HG03135 (cell line): ENCODE measurements at regions not wholly inside any gene's neighbourhood (a gene's known extent, or its start where the extent isn't known, plus 50 kb on each side); places are given as distances from the start of the nearest gene placed in this dataset.

ENCODE experiments used
- ATAC-seq: cut with Tn5 transposase; IDR thresholded peaks from one replicate; pipeline ENCODE4 v1.9.1; 2021; ENCODE audit warnings: mild to moderate bottlenecking, moderate library complexity; ENCODE audit not compliant: unreplicated experiment

GRCh38 chr13:74045583-74045982 lies 88.6 kb downstream of the KLF12 start:
- ATAC-seq = no peak

- ATAC-seq = no peak
Measured at GRCh38 chr13:74043237-74043636, 91.0 kb downstream of the KLF12 start.

DNA sequence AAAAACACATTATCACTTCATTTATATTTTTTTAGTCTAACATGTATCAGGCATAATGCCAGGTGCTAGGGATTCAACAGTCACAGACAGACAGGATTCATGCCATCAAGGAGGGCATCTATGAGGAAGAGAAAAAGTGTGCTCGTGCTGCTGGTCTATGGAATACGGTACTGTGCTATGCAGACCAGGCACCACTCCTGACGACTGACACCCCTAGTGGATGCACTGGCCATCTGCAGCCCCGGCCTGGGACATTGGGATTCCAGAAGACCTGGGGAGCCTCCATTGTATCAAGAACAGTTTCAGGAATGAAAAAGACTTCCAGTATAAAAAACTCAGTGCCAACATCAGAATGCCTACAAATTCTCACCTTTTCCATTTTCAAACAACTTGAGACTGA lies 94.0 kb downstream of the KLF12 start:
- no peak for ATAC-seq

DNA sequence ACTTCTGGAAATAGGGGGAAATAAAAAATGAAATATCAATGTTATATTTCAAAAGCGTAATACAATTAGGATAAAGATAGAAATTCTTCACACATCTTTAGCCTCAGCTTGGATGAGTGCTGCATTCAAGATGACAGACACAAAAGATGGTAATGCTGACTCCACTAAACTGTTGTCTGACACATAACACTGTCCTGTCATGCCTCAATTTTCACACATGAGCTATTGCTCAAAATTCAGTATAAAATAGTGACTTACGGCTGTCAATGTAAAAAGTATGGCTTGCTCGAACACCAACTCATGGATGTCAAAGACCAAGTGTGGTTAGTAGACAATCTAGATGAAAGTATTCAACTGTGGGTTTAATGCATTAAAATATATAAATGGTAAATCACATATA lies 94.5 kb downstream of the KLF12 start:
- ATAC-seq = no peak

- no peak for ATAC-seq
Measured at GRCh38 chr13:74039154-74039553, 95.0 kb downstream of the KLF12 start.

DNA sequence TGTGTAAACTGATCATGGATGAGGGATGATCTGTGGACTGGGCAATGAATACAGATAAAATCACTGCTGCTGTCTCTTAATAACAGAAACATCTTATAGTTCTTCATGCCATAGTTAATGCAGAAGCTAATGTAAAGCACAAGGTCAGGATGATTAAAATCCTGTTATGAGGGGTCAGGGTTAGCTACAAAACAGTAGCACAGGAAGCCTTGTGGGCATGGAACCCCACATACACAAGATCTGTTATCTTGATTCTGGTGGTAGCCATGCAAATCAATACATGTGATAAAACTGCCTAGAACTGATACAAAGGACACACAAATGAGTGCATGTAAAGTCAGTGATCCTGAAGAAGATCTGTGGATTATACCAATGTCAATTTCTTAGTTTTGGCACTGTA lies 96.4 kb downstream of the KLF12 start:
- no peak for ATAC-seq

GRCh38 chr13:74036373-74036772 lies 97.8 kb downstream of the KLF12 start:
- ATAC-seq = no peak

GRCh38 chr13:74035896-74036295 lies 98.3 kb downstream of the KLF12 start:
- no peak for ATAC-seq

- no peak for ATAC-seq
Measured at GRCh38 chr13:74032325-74032724, 101.9 kb downstream of the KLF12 start.

DNA sequence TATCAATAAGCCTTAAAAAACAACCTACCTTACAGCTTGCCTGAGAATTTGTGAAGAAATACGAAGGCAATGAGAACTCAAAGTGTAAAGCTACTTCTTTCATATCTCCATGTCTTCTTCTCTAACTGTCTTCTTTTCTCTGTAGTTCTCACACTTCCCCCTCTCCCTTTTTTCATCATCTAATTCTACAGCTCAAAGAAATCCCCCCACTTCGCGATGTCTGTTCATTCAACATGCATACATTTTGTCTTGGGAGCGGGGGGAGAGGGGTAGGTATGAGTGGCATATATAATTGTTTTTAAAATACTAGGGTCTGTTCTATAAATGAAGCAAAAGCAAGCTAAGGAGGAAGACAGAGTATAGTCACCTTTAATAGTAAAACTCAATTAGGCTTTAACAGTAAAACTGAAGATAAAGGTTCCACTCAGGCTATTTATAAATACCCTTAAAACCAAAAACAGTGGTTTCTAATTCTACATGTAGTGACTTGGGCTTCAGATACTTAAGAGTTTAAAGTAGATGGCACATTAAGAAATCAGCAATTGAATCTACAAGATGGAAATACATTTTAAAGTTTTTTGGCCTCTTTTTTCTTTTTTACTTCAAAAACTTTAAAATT lies 106.9 kb downstream of the KLF12 start:
- peak; percentile 41 for ATAC-seq

DNA sequence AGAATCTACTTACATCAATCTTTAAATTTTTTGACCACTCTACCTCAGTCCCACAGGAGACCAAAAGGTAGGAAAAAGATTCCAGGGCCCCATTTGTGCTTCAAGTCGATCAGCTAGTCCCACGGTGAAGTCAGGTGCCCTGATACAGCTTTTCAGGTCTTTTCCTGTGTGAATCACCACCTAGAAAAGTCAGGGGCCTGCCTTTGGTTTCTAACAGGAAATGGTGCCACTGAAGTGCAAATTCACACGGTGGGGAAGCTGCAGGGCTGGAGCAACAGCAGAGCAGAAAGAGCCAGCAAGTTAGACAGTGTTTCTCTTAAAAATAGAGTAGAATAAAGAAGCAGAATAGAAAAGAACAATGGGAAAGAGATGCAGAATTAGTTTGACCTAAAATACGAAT lies 107.5 kb downstream of the KLF12 start:
- ATAC-seq = peak; percentile 86

DNA sequence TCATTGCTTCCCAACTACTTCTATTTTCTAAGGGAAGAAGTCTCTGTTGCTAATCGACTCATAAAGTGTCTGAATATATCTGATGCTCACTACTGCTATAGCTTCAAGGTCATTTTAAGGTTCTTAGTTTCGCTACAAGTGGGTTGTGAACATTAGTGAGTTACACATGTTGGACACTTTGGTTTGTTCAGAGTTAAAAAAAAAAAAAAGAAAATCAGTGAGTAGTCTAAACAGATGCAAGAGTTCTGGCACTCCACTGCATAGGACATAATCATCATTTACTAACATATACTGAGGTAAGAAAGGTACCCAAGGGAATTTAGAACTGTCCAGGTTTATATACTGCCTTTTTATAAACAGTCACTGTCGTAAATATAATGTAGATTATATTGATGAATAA lies 108.8 kb downstream of the KLF12 start:
- no peak for ATAC-seq

GRCh38 chr13:74024856-74025255 lies 109.3 kb downstream of the KLF12 start:
- no peak for ATAC-seq

- ATAC-seq = no peak
Measured at GRCh38 chr13:74024314-74024713, 109.9 kb downstream of the KLF12 start.

- no peak for ATAC-seq
Measured at GRCh38 chr13:74023484-74023883, 110.7 kb downstream of the KLF12 start.

DNA sequence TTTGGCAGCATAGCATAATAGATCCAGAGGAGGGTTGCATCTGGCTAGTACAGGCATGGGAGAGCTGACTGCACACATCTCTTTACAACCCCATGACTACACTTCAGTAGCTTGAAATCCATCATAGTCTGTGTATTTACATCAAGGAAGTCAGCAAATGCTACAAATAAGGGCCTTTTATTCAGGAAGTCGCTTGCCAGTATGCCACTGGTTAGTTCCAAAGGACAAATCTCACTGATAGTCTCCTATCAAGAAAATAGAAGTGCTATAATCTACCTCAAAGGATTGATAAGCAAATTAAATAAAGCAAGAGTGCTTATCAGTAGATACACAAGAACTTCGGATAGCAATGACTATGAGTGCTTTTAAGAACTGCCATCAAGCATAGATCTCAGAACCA lies 112.7 kb downstream of the KLF12 start:
- ATAC-seq = no peak

DNA sequence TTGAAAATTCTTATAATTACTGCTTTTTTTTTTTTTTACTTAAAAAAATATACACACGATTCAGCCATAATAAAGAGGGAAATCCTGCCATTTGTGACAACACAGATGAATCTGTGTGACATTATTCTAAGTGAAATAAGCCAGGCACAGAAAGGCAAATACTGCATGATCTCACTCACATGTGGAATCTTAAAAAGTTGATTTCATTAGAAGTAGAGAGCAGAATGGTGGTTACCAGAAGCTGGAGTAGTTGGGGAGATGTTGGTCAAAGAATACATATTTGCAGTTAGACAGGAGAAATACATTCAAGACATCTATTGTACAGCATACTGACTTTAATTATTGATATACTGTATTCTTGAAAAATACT lies 116.2 kb downstream of the KLF12 start:
- no peak for ATAC-seq

DNA sequence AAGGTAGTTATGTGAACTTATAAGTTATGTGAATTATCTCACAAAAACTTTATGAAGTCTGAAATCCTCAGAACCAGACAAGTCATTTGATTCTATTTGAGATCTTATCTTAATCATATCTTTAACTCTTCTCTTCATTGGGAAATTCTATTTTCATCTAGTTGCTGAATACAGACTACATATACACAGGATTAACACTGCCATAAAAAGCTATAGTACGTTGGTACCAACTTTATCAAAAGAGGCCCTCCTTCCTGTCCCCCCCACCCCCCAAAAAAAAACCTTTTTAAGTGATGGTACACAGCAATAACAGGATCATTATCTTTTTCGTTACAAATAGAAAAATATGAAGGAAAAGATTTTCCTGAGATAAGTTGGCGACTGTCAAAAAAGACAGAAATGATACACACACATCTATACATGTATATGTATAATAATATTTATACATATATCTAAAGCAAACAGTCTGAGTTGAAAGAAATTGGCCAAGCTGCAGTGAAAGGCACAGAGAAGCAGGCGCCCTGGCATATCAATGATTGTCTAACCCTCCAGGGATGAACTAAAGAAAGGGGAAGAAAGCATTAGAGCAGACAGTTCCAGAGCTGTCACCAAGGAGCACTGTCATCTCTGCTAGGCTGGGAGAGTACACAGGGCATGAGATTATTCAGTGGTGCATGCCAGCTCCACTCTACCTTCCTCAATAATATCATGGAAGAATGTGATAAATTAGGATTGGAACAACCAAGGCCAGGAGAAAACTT lies 116.7 kb downstream of the KLF12 start:
- ATAC-seq = peak; percentile 70

- no peak for ATAC-seq
Measured at GRCh38 chr13:74015137-74015536, 119.1 kb downstream of the KLF12 start.

GRCh38 chr13:74009100-74009668 lies 125.0 kb downstream of the KLF12 start:
- ATAC-seq = no peak

- no peak for ATAC-seq
Measured at GRCh38 chr13:74006666-74007065, 127.5 kb downstream of the KLF12 start.
